Neuronal stem cell (in vitro differentiated cells): ENCODE measurements at regions not wholly inside any gene's neighbourhood (a gene's known extent, or its start where the extent isn't known, plus 50 kb on each side); places are given as distances from the start of the nearest gene placed in this dataset.

Experiments
- DNase-seq: peaks from one replicate; pipeline ENCODE4 v3.0.0-alpha.2; 2013; ENCODE audit warnings: low spot score
- H2AFZ ChIP-seq: one replicate; pipeline ENCODE4 v1.6.1; 2013; ENCODE audit warnings: mild to moderate bottlenecking, low read length, inconsistent platforms
- H2AK5ac ChIP-seq: 2 replicates; pipeline ENCODE4 v1.6.1; 2013; ENCODE audit warnings: low read depth, mild to moderate bottlenecking, inconsistent platforms, low read length, moderate library complexity, mixed read lengths
- H2BK120ac ChIP-seq: 2 replicates; pipeline ENCODE4 v1.6.1; 2013; ENCODE audit warnings: low read depth, mild to moderate bottlenecking, inconsistent platforms, low read length, moderate library complexity, mixed read lengths
- H2BK12ac ChIP-seq: one replicate; pipeline ENCODE4 v1.6.1; 2013; ENCODE audit warnings: low read length, inconsistent platforms
- H2BK15ac ChIP-seq: 2 replicates; pipeline ENCODE4 v1.6.1; 2013; ENCODE audit warnings: mild to moderate bottlenecking, low read length, inconsistent platforms, mixed read lengths
- H2BK5ac ChIP-seq: one replicate; pipeline ENCODE4 v1.6.1; 2013; ENCODE audit warnings: inconsistent platforms, mild to moderate bottlenecking, low read length, moderate library complexity
- H3K14ac ChIP-seq: one replicate; pipeline ENCODE4 v1.6.1; 2013; ENCODE audit warnings: low read length, inconsistent platforms
- H3K18ac ChIP-seq: 2 replicates; pipeline ENCODE4 v1.6.1; 2013; ENCODE audit warnings: low read length, inconsistent platforms
- H3K23ac ChIP-seq: 2 replicates; pipeline ENCODE4 v1.6.1; 2013; ENCODE audit warnings: low read depth, mild to moderate bottlenecking, mixed read lengths, low read length, inconsistent platforms; ENCODE audit not compliant: poor library complexity
- H3K27ac ChIP-seq: replicated peaks from 3 replicates; pipeline ENCODE4 v1.5.1; 2013; ENCODE audit warnings: low read length, inconsistent platforms
- H3K27me3 ChIP-seq, 3 experiments: 2 replicates each; pipeline ENCODE4 v1.6.1; 2013; ENCODE audit warnings: low read length in 3 of 3, mild to moderate bottlenecking in 2 of 3, inconsistent platforms in 1 of 3, low read depth in 1 of 3, mixed read lengths in 1 of 3, moderate library complexity in 1 of 3; ENCODE audit not compliant: control insufficient read depth in 3 of 3, insufficient read depth in 3 of 3
- H3K36me3 ChIP-seq, 2 donors: replicated peaks in 1 of 2; 2 replicates each; pipeline ENCODE4 v1.6.1; 2013; ENCODE audit warnings: low read length in 2 of 2; ENCODE audit not compliant: control insufficient read depth in 2 of 2, insufficient read depth in 2 of 2
- H3K4ac ChIP-seq: 2 replicates; pipeline ENCODE4 v1.6.1; 2013; ENCODE audit warnings: inconsistent platforms, mild to moderate bottlenecking, low read length, moderate library complexity
- H3K4me1 ChIP-seq, 2 donors: 1 replicate in 1 of 2; 2 replicates in 1 of 2; pipeline ENCODE4 v1.6.1; 2013; ENCODE audit warnings: low read length in 2 of 2, low read depth in 1 of 2; ENCODE audit not compliant: control insufficient read depth in 2 of 2, insufficient read depth in 1 of 2
- H3K4me2 ChIP-seq: one replicate; pipeline ENCODE4 v1.6.1; 2013; ENCODE audit warnings: mild to moderate bottlenecking, low read length, inconsistent platforms; ENCODE audit not compliant: insufficient read depth, poor library complexity, severe bottlenecking
- H3K4me3 ChIP-seq, 2 donors: 2 replicates each; pipeline ENCODE4 v1.5.1; 2013; ENCODE audit warnings: low read length in 2 of 2, mild to moderate bottlenecking in 2 of 2, inconsistent platforms in 1 of 2, moderate library complexity in 1 of 2
- H3K79me1 ChIP-seq: one replicate; pipeline ENCODE4 v1.6.1; 2013; ENCODE audit warnings: low read depth, mild to moderate bottlenecking, inconsistent platforms, low read length, moderate library complexity
- H3K9ac ChIP-seq: one replicate; pipeline ENCODE4 v1.6.1; 2013; ENCODE audit warnings: mild to moderate bottlenecking, low read depth, low read length, inconsistent platforms; ENCODE audit not compliant: poor library complexity
- H3K9me3 ChIP-seq, 2 donors: replicated peaks in 1 of 2; 2 replicates each; pipeline versions ENCODE3 to v1.6.1; 2013; ENCODE audit warnings: low read length in 2 of 2, mild to moderate bottlenecking in 2 of 2, inconsistent platforms in 1 of 2, low read depth in 1 of 2, mixed read lengths in 1 of 2, moderate library complexity in 1 of 2; ENCODE audit not compliant: control insufficient read depth in 2 of 2, insufficient read depth in 1 of 2
- H4K8ac ChIP-seq: one replicate; pipeline ENCODE4 v1.6.1; 2013; ENCODE audit warnings: low read depth, mild to moderate bottlenecking, inconsistent platforms, low read length, moderate library complexity
- H4K91ac ChIP-seq: one replicate; pipeline ENCODE4 v1.6.1; 2013; ENCODE audit warnings: low read length, low read depth, mild to moderate bottlenecking, inconsistent platforms; ENCODE audit not compliant: poor library complexity
- WGBS, 2 donors: extraction: QIAGEN DNeasy Blood & Tissue Kit; methylation state at CpG; one replicate each; pipeline ENCODE4 v1.1.7; 2013; ENCODE audit warnings: missing lambda C conversion rate in 2 of 2, mixed read lengths in 1 of 2; ENCODE audit not compliant: insufficient read length in 2 of 2, insufficient replicate concordance in 1 of 2; ENCODE audit errors: extremely low coverage in 2 of 2; 5-methylcytosine and 5-hydroxymethylcytosine counted together

- Histone ChIP-seq H3K79me1 (no peaks in the 10 kb centered on the region), H3K4me2 (no peak overlapping the region), H3K36me3 (no peaks in the 10 kb centered on the region), H4K8ac (no peak overlapping the region), H2AFZ (no peak overlapping the region), H3K4me1 (peaks cover 0 to 3% of the 10 kb centered on the region in 2 donors), H2BK120ac (no peak overlapping the region), H3K23ac (no peak overlapping the region), H2AK5ac (no peak overlapping the region), H2BK5ac (no peak overlapping the region), H3K18ac (no peak overlapping the region), H3K27me3 (peaks cover 0 to 4% (median 0%) of the 10 kb centered on the region in 3 experiments), H3K9me3 (no peaks in the 10 kb centered on the region), H3K27ac (no peak overlapping the region), H3K4ac (no peak overlapping the region), H4K91ac (no peak overlapping the region), H2BK15ac (no peak overlapping the region), H3K4me3 (no peak overlapping the region), H3K14ac (no peak overlapping the region), H2BK12ac (no peak overlapping the region), H3K9ac (no peak overlapping the region)
- DNase-seq = no peak
- WGBS, 2 donors = no CpG with 5 or more reads among the region's 12 CpGs
Measured at GRCh38 chrX:518319-518718, 112.3 kb upstream of the SHOX start.

DNA sequence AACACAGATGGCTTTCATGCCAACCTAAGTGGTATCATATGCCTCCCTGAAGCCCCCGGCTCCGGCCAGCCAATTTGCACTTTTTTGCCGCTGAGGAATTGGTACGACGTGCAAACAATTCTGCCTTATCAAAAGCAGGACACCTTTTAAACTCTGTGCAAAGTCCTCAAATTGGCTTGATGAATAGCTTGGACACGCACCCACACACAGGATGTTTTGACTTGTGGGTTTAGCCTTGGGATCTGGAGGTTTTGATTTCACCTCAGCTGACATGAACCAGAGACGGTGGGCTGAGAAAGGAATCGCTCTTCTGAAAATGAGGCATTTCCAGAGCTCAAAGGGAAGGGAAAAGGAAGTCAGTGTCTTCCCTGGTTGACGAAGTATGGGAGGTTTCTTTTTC, 110.8 kb upstream of the SHOX start:
- H4K91ac ChIP-seq = no peak overlapping the region
- no peak overlapping the region for H3K27ac ChIP-seq
- peaks cover 0 to 3% of the 10 kb centered on the region in 2 donors for H3K4me1 ChIP-seq

GRCh38 chrX:522456-522855, 108.1 kb upstream of the SHOX start:
- peaks cover 0 to 5% of the 10 kb centered on the region in 2 donors for H3K9me3 ChIP-seq
- no peak overlapping the region for H2BK5ac ChIP-seq
- no peak overlapping the region for H3K23ac ChIP-seq
- H4K91ac ChIP-seq = no peak overlapping the region
- H3K9ac ChIP-seq = no peak overlapping the region
- no peak overlapping the region for H3K4me2 ChIP-seq
- H3K27me3 ChIP-seq = peaks cover 0 to 9% (median 0%) of the 10 kb centered on the region in 3 experiments
- H3K4ac ChIP-seq = no peak overlapping the region
- H2BK12ac ChIP-seq = no peak overlapping the region
- DNase-seq = no peak
- H3K4me1 ChIP-seq = peaks cover 0 to 3% of the 10 kb centered on the region in 2 donors
- no peak overlapping the region for H2BK15ac ChIP-seq
- no peak overlapping the region for H3K18ac ChIP-seq
- H3K27ac ChIP-seq = no peak overlapping the region
- H3K4me3 ChIP-seq = no peak overlapping the region
- no peaks in the 10 kb centered on the region for H3K36me3 ChIP-seq
- no peak overlapping the region for H2AK5ac ChIP-seq
- no peak overlapping the region for H2AFZ ChIP-seq
- no peak overlapping the region for H2BK120ac ChIP-seq
- H3K14ac ChIP-seq = no peak overlapping the region
- H3K79me1 ChIP-seq = no peaks in the 10 kb centered on the region
- H4K8ac ChIP-seq = no peak overlapping the region

More for the DNA sequence above, 110.8 kb upstream of the SHOX start:
- H3K4me2 ChIP-seq = no peak overlapping the region
- H2BK15ac ChIP-seq = no peak overlapping the region
- WGBS, 2 donors = no CpG with 5 or more reads among the region's 9 CpGs
- H4K8ac ChIP-seq = no peak overlapping the region
- no peak overlapping the region for H3K4ac ChIP-seq
- H3K36me3 ChIP-seq = no peaks in the 10 kb centered on the region
- no peak overlapping the region for H3K9ac ChIP-seq
- no peak overlapping the region for H3K18ac ChIP-seq
- no peaks in the 10 kb centered on the region for H3K79me1 ChIP-seq
- no peak overlapping the region for H2BK120ac ChIP-seq
- H2AK5ac ChIP-seq = no peak overlapping the region
- H3K9me3 ChIP-seq = no peaks in the 10 kb centered on the region
- no peak overlapping the region for H2BK5ac ChIP-seq
- no peak overlapping the region for H2AFZ ChIP-seq
- no peak overlapping the region for H3K23ac ChIP-seq
- no peak for DNase-seq
- H3K14ac ChIP-seq = no peak overlapping the region
- no peak overlapping the region for H3K4me3 ChIP-seq
- no peak overlapping the region for H2BK12ac ChIP-seq
- H3K27me3 ChIP-seq = peaks cover 0 to 4% (median 0%) of the 10 kb centered on the region in 3 experiments

- Histone ChIP-seq H3K14ac (no peak overlapping the region), H3K27ac (no peak overlapping the region), H3K9me3 (peaks cover 0 to 5% of the 10 kb centered on the region in 2 donors), H2BK12ac (no peak overlapping the region), H3K9ac (no peak overlapping the region), H3K23ac (no peak overlapping the region), H4K8ac (no peak overlapping the region), H3K79me1 (no peaks in the 10 kb centered on the region), H2AFZ (no peak overlapping the region), H2BK15ac (no peak overlapping the region), H2BK120ac (no peak overlapping the region), H3K36me3 (no peaks in the 10 kb centered on the region), H4K91ac (no peak overlapping the region), H3K4me3 (no peak overlapping the region), H3K4me1 (no peaks in the 10 kb centered on the region), H2AK5ac (no peak overlapping the region), H3K27me3 (peaks cover 0 to 9% (median 0%) of the 10 kb centered on the region in 3 experiments), H3K4ac (no peak overlapping the region), H3K4me2 (no peak overlapping the region), H3K18ac (no peak overlapping the region), H2BK5ac (no peak overlapping the region)
- DNase-seq = no peak
- WGBS, 2 donors = no CpG with 5 or more reads among the region's 8 CpGs
Measured at GRCh38 chrX:525134-525533, 105.5 kb upstream of the SHOX start.
